Activated CD8-positive, alpha-beta memory T cell treated with anti-CD3 and anti-CD28 coated beads for 36 hours (primary cell): ENCODE measurements at regions not wholly inside any gene's neighbourhood (a gene's known extent, or its start where the extent isn't known, plus 50 kb on each side); places are given as distances from the start of the nearest gene placed in this dataset.

Source experiments
- CTCF ChIA-PET: fragments of 350-600 bp; sonication (Branson Sonifier 250); formaldehyde crosslinking; loops from one replicate; lab custom pipeline; 2021; ENCODE audit warnings: antibody characterized with exemption; lab: Charles Lee
- POLR2A ChIA-PET: fragments of 350-600 bp; sonication (Branson Sonifier 250); formaldehyde crosslinking; loops from one replicate; lab custom pipeline; 2021; ENCODE audit warnings: antibody characterized with exemption; lab: Charles Lee

GRCh38 chr9:11374926-11375325 lies 762.1 kb upstream of the PTPRD start:
- ChIA-PET CTCF (no interaction called here), POLR2A (no interaction called here)

DNA sequence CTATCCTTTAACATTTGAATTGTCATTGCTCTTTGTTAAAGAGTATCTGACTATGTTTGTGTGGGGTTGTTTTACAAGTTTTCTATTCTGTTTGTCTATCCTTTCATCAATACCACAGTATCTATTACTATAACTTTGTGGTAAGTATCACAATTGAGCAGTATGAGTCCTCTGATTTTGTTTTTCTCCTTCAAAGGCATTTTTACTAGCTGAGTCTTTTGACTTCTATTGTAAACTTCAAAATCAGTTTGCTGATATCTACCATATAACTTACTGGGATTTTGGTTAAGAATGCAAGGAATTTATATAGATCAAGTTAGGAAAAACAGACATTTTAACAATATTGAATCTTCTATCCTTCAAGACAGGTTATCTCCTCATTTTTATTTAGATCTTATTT lies 789.8 kb upstream of the PTPRD start:
- POLR2A ChIA-PET, result no interaction called here
- CTCF ChIA-PET, result no interaction called here

GRCh38 chr9:11414241-11414640 lies 801.4 kb upstream of the PTPRD start:
- POLR2A ChIA-PET, result no interaction called here
- CTCF ChIA-PET, result no interaction called here

DNA sequence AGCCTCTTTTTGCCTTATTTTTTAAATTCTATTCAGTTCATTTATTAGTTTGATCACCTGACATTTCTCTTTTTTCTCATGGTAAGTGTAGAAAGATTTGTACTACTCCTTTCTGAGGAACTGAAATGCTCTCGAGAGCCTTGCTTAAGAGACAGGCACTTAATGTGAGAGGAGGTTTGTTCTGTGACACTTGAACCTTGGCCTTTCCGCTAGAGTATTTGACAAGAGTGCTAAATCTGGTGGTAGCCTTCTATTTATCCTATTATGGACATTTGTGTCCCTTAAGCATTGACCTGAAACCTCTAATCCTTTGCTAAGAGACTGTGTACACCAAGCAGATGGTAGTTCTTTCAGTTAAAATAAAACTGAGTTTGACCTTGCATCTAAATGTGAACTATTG lies 805.0 kb upstream of the PTPRD start:
- POLR2A ChIA-PET, result no interaction called here
- CTCF ChIA-PET, result interaction anchor here (0.6 kb wide), 1 partner anchor 752 kb away, joined by 3 read pairs; no protein-coding TSS in a partner anchor

DNA sequence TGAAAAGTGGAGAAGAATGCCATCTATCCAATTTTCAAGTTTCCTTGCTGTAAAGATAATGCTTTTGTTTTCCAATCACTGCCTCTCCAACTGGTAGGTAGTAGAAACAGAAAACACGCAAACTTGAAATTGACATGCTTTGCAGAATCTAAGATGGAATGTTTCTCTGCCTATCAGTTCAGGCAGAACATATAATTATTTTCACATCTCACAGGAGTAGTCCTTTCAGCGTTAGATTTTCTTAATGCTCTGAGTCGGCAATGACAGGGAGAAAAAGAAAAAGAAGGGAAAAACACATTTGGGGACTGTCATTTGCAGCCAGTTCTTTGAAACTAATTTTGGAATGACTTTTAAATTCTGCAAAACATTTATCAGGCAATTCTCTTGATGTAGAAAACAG lies 818.7 kb upstream of the PTPRD start:
- ChIA-PET CTCF (no interaction called here), POLR2A (no interaction called here)

- POLR2A ChIA-PET, result no interaction called here
Measured at GRCh38 chr9:11432361-11432760, 819.6 kb upstream of the PTPRD start.

DNA sequence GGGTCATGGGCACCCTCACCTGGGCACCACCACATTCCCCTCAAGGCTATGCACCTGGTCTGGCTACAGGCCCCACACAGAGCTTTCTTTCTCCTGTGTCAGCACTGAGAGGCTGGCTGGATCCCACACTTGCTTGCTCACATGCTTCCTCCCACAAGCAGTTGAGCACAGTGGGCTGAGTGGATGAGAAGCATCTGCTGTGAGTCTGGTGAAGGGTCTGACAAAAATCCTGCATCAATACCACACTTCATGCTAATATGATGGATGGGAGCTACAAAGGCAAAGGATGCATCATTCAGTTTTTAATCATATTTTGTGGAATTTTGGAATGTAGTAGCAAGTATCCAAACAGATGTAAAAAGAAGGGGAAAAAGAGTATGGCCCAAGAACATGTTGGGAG lies 830.8 kb upstream of the PTPRD start:
- ChIA-PET CTCF (no interaction called here), POLR2A (no interaction called here)

More at GRCh38 chr9:11432361-11432760, 819.6 kb upstream of the PTPRD start:
- CTCF ChIA-PET, result no interaction called here

DNA sequence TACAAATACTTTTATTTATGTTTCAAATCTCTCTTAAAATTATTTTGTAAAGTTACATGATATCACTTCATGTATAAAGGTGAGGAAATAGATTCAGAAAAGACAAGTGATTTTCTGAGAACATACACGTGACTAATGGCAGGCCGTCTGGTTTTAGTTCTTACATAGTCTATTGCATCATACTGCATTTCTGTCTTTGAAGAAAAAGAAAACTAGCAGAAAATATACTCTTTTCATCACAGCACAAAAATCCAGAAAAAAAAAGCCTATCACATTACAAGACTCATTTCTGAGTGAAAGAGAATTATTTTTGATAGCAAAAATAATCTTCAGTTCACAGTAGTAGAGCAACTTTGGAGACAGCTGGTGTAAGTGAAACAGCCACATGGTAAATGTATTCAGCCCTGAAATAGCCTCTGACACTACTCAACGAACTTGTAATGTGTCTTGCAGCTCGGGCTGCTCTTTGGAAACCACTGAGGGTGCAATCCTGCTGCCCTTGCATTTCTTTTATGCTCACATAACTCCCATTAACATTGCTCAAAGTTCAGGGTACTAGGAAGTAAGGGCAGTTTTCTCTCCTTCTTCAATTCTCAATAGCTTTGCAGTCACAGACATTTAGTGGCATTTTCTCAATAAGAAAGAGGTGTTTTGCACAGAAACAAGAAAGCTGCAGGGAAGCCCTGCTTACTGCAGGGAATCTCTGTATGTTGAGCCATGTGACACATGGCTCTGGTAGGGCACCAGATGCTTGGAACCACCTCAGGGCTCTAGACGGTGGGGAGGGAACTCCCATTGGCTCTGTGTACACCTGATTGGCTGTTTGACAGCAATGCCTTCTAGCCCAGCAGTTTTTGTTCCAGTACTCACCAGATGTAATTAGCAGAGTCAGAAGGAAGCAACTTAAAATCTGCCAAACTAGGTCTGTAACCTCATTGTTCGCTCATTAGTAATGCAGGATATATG lies 845.3 kb upstream of the PTPRD start:
- POLR2A ChIA-PET, result no interaction called here

GRCh38 chr9:11469745-11470144 lies 856.9 kb upstream of the PTPRD start:
- ChIA-PET CTCF (interaction anchor here (0.7 kb wide), 1 partner anchor 15 kb away, joined by 3 read pairs; no protein-coding TSS in a partner anchor), POLR2A (no interaction called here)

More for the DNA sequence above, 845.3 kb upstream of the PTPRD start:
- CTCF ChIA-PET, result no interaction called here

DNA sequence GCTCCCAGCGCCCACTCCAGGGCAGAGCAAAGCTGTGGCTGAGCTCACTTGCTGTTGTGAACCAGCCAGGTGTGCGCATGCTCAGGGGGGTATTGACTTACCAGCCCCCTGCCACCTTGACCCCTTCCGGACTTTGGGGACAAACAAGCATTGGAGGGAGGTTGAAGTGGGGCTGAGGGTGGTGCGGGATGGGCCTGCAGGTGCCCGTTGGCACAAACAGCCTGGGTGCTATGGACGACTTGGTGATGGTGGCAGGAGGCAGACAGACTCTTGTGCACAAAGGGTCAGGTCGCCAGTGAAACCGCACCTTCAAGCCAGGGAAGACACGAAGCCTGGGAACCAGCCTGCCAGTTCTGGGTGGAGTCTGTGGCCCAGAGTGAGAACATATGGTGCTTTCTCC lies 858.5 kb upstream of the PTPRD start:
- ChIA-PET CTCF (no interaction called here), POLR2A (no interaction called here)

- ChIA-PET CTCF (no interaction called here), POLR2A (no interaction called here)
Measured at GRCh38 chr9:11500780-11501179, 888.0 kb upstream of the PTPRD start.

GRCh38 chr9:11506980-11507379 lies 894.2 kb upstream of the PTPRD start:
- POLR2A ChIA-PET, result no interaction called here

DNA sequence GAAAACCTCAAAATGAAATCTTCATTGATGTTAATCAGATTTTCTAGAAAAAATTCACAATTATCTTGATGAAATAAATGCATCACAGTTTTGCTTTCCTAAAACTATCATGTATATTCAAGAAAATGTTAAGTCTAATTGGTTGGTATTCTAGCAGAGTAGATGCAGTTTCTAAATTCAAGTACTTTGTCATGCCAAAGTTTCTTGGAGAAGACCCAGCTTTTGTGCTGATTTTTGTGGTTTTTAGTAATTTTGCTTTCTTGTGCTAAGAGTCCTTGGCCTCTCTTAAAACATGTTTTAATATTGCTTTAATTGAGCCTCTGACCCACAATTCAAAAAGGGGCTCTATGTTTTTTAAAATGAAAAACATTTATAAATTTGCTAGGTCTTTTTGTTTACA lies 924.8 kb upstream of the PTPRD start:
- ChIA-PET CTCF (no interaction called here), POLR2A (no interaction called here)

More at GRCh38 chr9:11506980-11507379, 894.2 kb upstream of the PTPRD start:
- CTCF ChIA-PET, result no interaction called here

DNA sequence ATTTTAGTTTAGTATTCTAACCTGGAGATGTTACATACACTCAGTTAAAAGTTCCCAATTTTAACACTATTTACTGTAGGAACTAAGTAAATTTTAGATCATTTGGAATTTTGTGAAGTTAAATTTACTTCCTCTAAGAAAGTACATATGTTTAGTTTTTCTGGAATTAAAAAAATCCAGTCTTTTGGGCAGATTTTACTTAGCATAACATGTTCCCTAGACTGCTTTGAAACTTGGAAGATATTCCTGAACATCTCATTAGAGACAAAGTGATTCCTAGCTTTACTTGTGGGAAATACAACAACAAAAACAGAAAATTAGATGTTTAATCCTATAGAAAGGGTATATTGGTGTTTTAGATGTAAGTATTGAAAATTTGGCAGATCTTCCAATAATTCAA lies 930.0 kb upstream of the PTPRD start:
- POLR2A ChIA-PET, result no interaction called here
- CTCF ChIA-PET, result no interaction called here

DNA sequence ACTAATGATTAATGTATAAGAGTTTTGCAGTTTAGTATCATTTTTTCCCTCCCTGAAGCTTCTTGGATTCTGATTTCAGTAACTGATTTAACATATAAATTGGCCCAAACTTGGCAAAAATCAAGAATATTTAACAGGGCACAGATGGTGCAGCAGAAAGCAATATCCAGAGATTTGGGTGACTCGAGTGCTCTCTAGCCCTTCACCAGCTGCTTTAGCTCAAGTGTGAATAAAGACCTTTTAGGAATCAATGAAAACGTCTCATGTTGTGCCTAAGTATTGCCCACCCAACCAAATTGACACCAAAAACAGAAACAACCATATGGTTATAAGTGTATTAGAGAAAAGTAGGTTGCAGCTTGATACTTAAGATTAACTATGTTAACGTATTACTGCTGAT lies 933.4 kb upstream of the PTPRD start:
- CTCF ChIA-PET, result no interaction called here
- POLR2A ChIA-PET, result no interaction called here

- ChIA-PET POLR2A (no interaction called here), CTCF (no interaction called here)
Measured at GRCh38 chr9:11549311-11549794, 936.6 kb upstream of the PTPRD start.

GRCh38 chr9:11551106-11551505 lies 938.3 kb upstream of the PTPRD start:
- POLR2A ChIA-PET, result no interaction called here

GRCh38 chr9:11558043-11558442 lies 945.2 kb upstream of the PTPRD start:
- ChIA-PET POLR2A (no interaction called here), CTCF (no interaction called here)

More at GRCh38 chr9:11551106-11551505, 938.3 kb upstream of the PTPRD start:
- CTCF ChIA-PET, result no interaction called here

DNA sequence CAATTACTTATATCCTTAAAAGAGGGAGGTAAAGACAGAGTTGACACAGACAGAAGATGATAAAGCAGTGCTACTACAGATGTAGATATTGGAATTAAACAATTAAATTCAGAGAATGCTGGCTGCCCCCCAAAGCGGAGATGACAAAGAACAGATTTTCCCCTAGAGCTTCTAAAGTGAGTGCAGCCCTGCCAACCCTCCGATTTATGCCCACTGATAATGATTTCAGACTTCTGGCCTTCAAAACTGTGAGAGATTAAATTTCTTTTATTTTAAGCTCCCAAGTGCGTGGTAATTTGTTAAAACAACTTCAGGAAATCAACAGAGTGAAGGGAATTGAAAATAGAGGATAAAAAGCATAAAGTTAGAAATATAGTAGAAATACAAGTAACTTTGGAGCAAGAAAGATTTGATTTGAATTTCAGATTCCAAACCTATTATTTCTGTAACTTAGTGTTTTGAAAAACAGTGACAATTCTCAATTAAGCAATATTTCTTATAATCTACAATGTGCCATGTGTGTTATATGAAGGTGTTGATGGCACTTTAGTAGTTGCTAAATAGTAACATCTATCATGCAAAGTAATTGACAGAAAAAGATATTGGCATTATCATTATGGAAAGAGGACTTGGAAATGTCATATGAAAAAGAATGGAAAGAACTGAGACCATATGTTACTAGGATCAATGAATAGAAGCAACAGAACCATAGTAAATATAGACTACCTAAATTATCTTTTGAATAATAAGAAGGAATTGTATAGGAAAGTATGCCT lies 946.4 kb upstream of the PTPRD start:
- ChIA-PET POLR2A (no interaction called here), CTCF (no interaction called here)

DNA sequence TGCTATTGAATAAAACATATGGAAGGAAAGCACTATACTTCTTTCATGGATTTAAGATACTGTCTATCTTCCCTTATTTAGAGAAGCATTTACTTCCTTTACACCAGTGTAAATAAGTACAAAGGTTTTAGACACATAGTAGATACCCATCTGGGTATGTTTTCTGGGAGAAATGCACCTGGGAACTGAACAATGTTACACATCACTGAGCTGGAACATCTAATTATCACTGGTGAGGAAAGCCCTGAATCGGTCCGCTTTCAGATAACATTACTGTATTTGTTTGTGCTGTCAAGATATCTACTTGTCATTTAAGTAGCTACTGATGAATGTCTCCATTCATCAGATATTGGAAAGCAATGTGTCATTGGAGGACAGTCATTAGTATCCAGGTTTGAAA lies 964.7 kb upstream of the PTPRD start:
- ChIA-PET CTCF (no interaction called here), POLR2A (no interaction called here)
